ENCODE measurements at regions not wholly inside any gene's neighbourhood (a gene's known extent, or its start where the extent isn't known, plus 50 kb on each side); places are given as distances from the start of the nearest gene placed in this dataset.

GRCh38 chr16:79723583-79724168, 123.1 kb upstream of the MAF start:
- Histone ChIP-seq H3K4me3 (ENCODE audit: extremely low read depth, insufficient read depth, low read length, poor library complexity, severe bottlenecking) (no peak overlapping the region), H3K9me3 (ENCODE audit: control insufficient read depth, low read length) (no peaks in the 10 kb centered on the region), H3K4me1 (ENCODE audit: control insufficient read depth, insufficient read depth, low read length, poor library complexity, severe bottlenecking) (peaks cover 9% of the 10 kb centered on the region), H3K27ac (ENCODE audit: low read depth, low read length, severe bottlenecking) (no peak overlapping the region), H3K36me3 (ENCODE audit: control insufficient read depth, insufficient read depth, low read length) (no peaks in the 10 kb centered on the region)
- 66 to 88% methylated on average over 3 to 6 of the region's 8 CpGs for WGBS, 2 experiments (ENCODE audit: insufficient coverage in 2 of 2)

- 89 to 96% methylated on average over 3 to 6 of the region's 6 CpGs for WGBS, 2 experiments (ENCODE audit: insufficient coverage in 2 of 2)
- no peaks in the 10 kb centered on the region for H3K36me3 ChIP-seq (ENCODE audit: control insufficient read depth, insufficient read depth, low read length)
- H3K27ac ChIP-seq (ENCODE audit: low read depth, low read length, severe bottlenecking) = no peak overlapping the region
- peaks cover 15% of the 10 kb centered on the region for H3K4me1 ChIP-seq (ENCODE audit: control insufficient read depth, insufficient read depth, low read length, poor library complexity, severe bottlenecking)
- no peak overlapping the region for H3K4me3 ChIP-seq (ENCODE audit: extremely low read depth, insufficient read depth, low read length, poor library complexity, severe bottlenecking)
- H3K9me3 ChIP-seq (ENCODE audit: control insufficient read depth, low read length) = no peaks in the 10 kb centered on the region
Measured at GRCh38 chr16:79721270-79721669, 120.7 kb upstream of the MAF start.

GRCh38 chr16:79717333-79718137, 117.0 kb upstream of the MAF start:
- Histone ChIP-seq H3K4me3 (ENCODE audit: extremely low read depth, insufficient read depth, low read length, poor library complexity, severe bottlenecking) (no peak overlapping the region), H3K4me1 (ENCODE audit: control insufficient read depth, insufficient read depth, low read length, poor library complexity, severe bottlenecking) (peaks cover 15% of the 10 kb centered on the region), H3K27ac (ENCODE audit: low read depth, low read length, severe bottlenecking) (peak overlapping the region; percentile 47), H3K9me3 (ENCODE audit: control insufficient read depth, low read length) (no peaks in the 10 kb centered on the region), H3K36me3 (ENCODE audit: control insufficient read depth, insufficient read depth, low read length) (no peaks in the 10 kb centered on the region)
- 78 to 81% methylated on average over 3 to 7 of the region's 8 CpGs for WGBS, 2 experiments (ENCODE audit: insufficient coverage in 2 of 2)

GRCh38 chr16:79716645-79717332, 116.3 kb upstream of the MAF start:
- WGBS, 2 experiments (ENCODE audit: insufficient coverage in 2 of 2) = 90 to 95% methylated on average over 4 of the region's 7 CpGs
- peak overlapping the region; percentile 47 for H3K27ac ChIP-seq (ENCODE audit: low read depth, low read length, severe bottlenecking)
- H3K36me3 ChIP-seq (ENCODE audit: control insufficient read depth, insufficient read depth, low read length) = no peaks in the 10 kb centered on the region

GRCh38 chr16:79715061-79715460, 114.5 kb upstream of the MAF start:
- Histone ChIP-seq H3K4me3 (ENCODE audit: extremely low read depth, insufficient read depth, low read length, poor library complexity, severe bottlenecking) (no peak overlapping the region), H3K36me3 (ENCODE audit: control insufficient read depth, insufficient read depth, low read length) (no peaks in the 10 kb centered on the region), H3K4me1 (ENCODE audit: control insufficient read depth, insufficient read depth, low read length, poor library complexity, severe bottlenecking) (peaks cover 15% of the 10 kb centered on the region), H3K9me3 (ENCODE audit: control insufficient read depth, low read length) (no peaks in the 10 kb centered on the region), H3K27ac (ENCODE audit: low read depth, low read length, severe bottlenecking) (no peak overlapping the region)
- WGBS, 2 experiments (ENCODE audit: insufficient coverage in 2 of 2) = no CpG with 5 or more reads among the region's 4 CpGs

More at GRCh38 chr16:79716645-79717332, 116.3 kb upstream of the MAF start:
- H3K4me1 ChIP-seq (ENCODE audit: control insufficient read depth, insufficient read depth, low read length, poor library complexity, severe bottlenecking) = peaks cover 15% of the 10 kb centered on the region
- H3K4me3 ChIP-seq (ENCODE audit: extremely low read depth, insufficient read depth, low read length, poor library complexity, severe bottlenecking) = no peak overlapping the region
- H3K9me3 ChIP-seq (ENCODE audit: control insufficient read depth, low read length) = no peaks in the 10 kb centered on the region

GRCh38 chr16:79714440-79714839, 113.9 kb upstream of the MAF start:
- Histone ChIP-seq H3K4me1 (ENCODE audit: control insufficient read depth, insufficient read depth, low read length, poor library complexity, severe bottlenecking) (peaks cover 15% of the 10 kb centered on the region), H3K4me3 (ENCODE audit: extremely low read depth, insufficient read depth, low read length, poor library complexity, severe bottlenecking) (no peak overlapping the region), H3K27ac (ENCODE audit: low read depth, low read length, severe bottlenecking) (no peak overlapping the region), H3K9me3 (ENCODE audit: control insufficient read depth, low read length) (no peaks in the 10 kb centered on the region), H3K36me3 (ENCODE audit: control insufficient read depth, insufficient read depth, low read length) (no peaks in the 10 kb centered on the region)
- no CpG with 5 or more reads among the region's 1 CpG for WGBS, 2 experiments (ENCODE audit: insufficient coverage in 2 of 2)

GRCh38 chr16:79713609-79714309, 113.2 kb upstream of the MAF start:
- 79 to 94% methylated on average over 2 to 3 of the region's 6 CpGs for WGBS, 2 experiments (ENCODE audit: insufficient coverage in 2 of 2)

GRCh38 chr16:79712276-79712675, 111.7 kb upstream of the MAF start:
- 92 to 94% methylated on average over 4 of the region's 4 CpGs for WGBS, 2 experiments (ENCODE audit: insufficient coverage in 2 of 2)
- Histone ChIP-seq H3K36me3 (ENCODE audit: control insufficient read depth, insufficient read depth, low read length) (no peaks in the 10 kb centered on the region), H3K4me1 (ENCODE audit: control insufficient read depth, insufficient read depth, low read length, poor library complexity, severe bottlenecking) (peaks cover 8% of the 10 kb centered on the region), H3K4me3 (ENCODE audit: extremely low read depth, insufficient read depth, low read length, poor library complexity, severe bottlenecking) (no peak overlapping the region), H3K9me3 (ENCODE audit: control insufficient read depth, low read length) (no peaks in the 10 kb centered on the region), H3K27ac (ENCODE audit: low read depth, low read length, severe bottlenecking) (no peak overlapping the region)

More at GRCh38 chr16:79713609-79714309, 113.2 kb upstream of the MAF start:
- no peak overlapping the region for H3K4me3 ChIP-seq (ENCODE audit: extremely low read depth, insufficient read depth, low read length, poor library complexity, severe bottlenecking)
- H3K9me3 ChIP-seq (ENCODE audit: control insufficient read depth, low read length) = no peaks in the 10 kb centered on the region
- H3K4me1 ChIP-seq (ENCODE audit: control insufficient read depth, insufficient read depth, low read length, poor library complexity, severe bottlenecking) = peaks cover 15% of the 10 kb centered on the region
- H3K27ac ChIP-seq (ENCODE audit: low read depth, low read length, severe bottlenecking) = no peak overlapping the region
- H3K36me3 ChIP-seq (ENCODE audit: control insufficient read depth, insufficient read depth, low read length) = no peaks in the 10 kb centered on the region

GRCh38 chr16:79707876-79708275, 107.3 kb upstream of the MAF start:
- Histone ChIP-seq H3K36me3 (ENCODE audit: control insufficient read depth, insufficient read depth, low read length) (no peaks in the 10 kb centered on the region), H3K4me3 (ENCODE audit: extremely low read depth, insufficient read depth, low read length, poor library complexity, severe bottlenecking) (no peak overlapping the region), H3K9me3 (ENCODE audit: control insufficient read depth, low read length) (no peaks in the 10 kb centered on the region), H3K27ac (ENCODE audit: low read depth, low read length, severe bottlenecking) (no peak overlapping the region), H3K4me1 (ENCODE audit: control insufficient read depth, insufficient read depth, low read length, poor library complexity, severe bottlenecking) (no peaks in the 10 kb centered on the region)
- WGBS, 2 experiments (ENCODE audit: insufficient coverage in 2 of 2) = 82 to 91% methylated on average over 6 of the region's 6 CpGs

- Histone ChIP-seq H3K27ac (ENCODE audit: low read depth, low read length, severe bottlenecking) (no peak overlapping the region), H3K9me3 (ENCODE audit: control insufficient read depth, low read length) (no peaks in the 10 kb centered on the region), H3K4me3 (ENCODE audit: extremely low read depth, insufficient read depth, low read length, poor library complexity, severe bottlenecking) (no peak overlapping the region), H3K4me1 (ENCODE audit: control insufficient read depth, insufficient read depth, low read length, poor library complexity, severe bottlenecking) (no peaks in the 10 kb centered on the region), H3K36me3 (ENCODE audit: control insufficient read depth, insufficient read depth, low read length) (no peaks in the 10 kb centered on the region)
- 90% methylated on average over 1 of the region's 1 CpG; no CpG with 5 or more reads in 1 of the 2 experiments for WGBS, 2 experiments (ENCODE audit: insufficient coverage in 2 of 2)
Measured at GRCh38 chr16:79703066-79703465, 102.5 kb upstream of the MAF start.

Data from mesodermal cell (in vitro differentiated cells).